Upper lobe of right lung (tissue), 1 donor: ENCODE measurements at regions not wholly inside any gene's neighbourhood (a gene's known extent, or its start where the extent isn't known, plus 50 kb on each side); places are given as distances from the start of the nearest gene placed in this dataset.

ENCODE experiments used
- ATAC-seq: fragments of 200-7000 bp; cut with Tn5 transposase; one replicate; pipeline ENCODE4 v1.9.1; 2020; ENCODE audit warnings: mild to moderate bottlenecking, moderate library complexity
- DNase-seq: peaks from one replicate; pipeline ENCODE4 v3.0.0-alpha.2; 2020
- H3K27ac ChIP-seq: fragments of 200-600 bp; one replicate; pipeline ENCODE4 v1.8.0; 2022
- H3K27me3 ChIP-seq: fragments of 200-600 bp; one replicate; pipeline ENCODE4 v1.8.0; 2022; ENCODE audit warnings: mild to moderate bottlenecking
- H3K36me3 ChIP-seq: fragments of 200-600 bp; one replicate; pipeline ENCODE4 v1.8.0; 2022
- H3K4me1 ChIP-seq: fragments of 200-600 bp; one replicate; pipeline ENCODE4 v1.8.0; 2022
- H3K4me3 ChIP-seq: fragments of 200-600 bp; one replicate; pipeline ENCODE4 v1.8.0; 2022; ENCODE audit warnings: mild to moderate bottlenecking
- H3K9me3 ChIP-seq: fragments of 200-600 bp; one replicate; pipeline ENCODE4 v1.8.0; 2022
- intact Hi-C: fragments of 100-400 bp; cut with DNase I; formaldehyde crosslinking; loops from one replicate; pipeline ENCODE4 v1.11.0; 2022
- TF ChIP-seq, protein P1 (sequence below): fragments of 200-600 bp; IDR thresholded peaks from one replicate; pipeline ENCODE4 v1.8.0; 2022; ENCODE audit warnings: antibody characterized with exemption
- donor health status: DM: no; HTN: yes; CAD: no; lungs with severe emphysema.

DNA sequence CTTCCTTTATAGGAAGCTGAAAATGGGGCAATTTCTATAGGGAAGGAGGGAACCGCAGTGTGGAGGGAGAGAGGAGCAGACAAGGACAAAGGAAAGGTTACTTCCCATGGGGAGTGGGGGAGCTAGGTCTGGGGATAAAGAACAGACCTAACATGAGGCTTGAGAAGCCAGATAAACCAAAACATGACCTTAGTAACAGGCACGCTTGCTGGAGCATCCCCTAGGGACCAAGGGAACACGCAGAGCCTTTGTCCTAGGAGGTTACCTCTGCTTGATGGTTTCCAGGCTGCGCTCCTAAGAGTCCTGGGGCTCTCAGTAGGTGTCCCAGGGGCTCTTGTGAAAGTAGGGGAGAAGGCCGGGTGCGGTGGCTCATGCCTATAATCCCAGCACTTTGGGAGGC lies 271.4 kb upstream of the NCAM1 start:
- TF ChIP-seq, protein P1, sequence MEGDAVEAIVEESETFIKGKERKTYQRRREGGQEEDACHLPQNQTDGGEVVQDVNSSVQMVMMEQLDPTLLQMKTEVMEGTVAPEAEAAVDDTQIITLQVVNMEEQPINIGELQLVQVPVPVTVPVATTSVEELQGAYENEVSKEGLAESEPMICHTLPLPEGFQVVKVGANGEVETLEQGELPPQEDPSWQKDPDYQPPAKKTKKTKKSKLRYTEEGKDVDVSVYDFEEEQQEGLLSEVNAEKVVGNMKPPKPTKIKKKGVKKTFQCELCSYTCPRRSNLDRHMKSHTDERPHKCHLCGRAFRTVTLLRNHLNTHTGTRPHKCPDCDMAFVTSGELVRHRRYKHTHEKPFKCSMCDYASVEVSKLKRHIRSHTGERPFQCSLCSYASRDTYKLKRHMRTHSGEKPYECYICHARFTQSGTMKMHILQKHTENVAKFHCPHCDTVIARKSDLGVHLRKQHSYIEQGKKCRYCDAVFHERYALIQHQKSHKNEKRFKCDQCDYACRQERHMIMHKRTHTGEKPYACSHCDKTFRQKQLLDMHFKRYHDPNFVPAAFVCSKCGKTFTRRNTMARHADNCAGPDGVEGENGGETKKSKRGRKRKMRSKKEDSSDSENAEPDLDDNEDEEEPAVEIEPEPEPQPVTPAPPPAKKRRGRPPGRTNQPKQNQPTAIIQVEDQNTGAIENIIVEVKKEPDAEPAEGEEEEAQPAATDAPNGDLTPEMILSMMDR, result no peak
- H3K9me3 ChIP-seq, result no peaks in the 10 kb centered on the region
- no peak overlapping the region for H3K27ac ChIP-seq
- H3K4me3 ChIP-seq, result no peak overlapping the region
- intact Hi-C loops, result no loop called here
- H3K4me1 ChIP-seq, result no peaks in the 10 kb centered on the region
- H3K27me3 ChIP-seq, result no peaks in the 10 kb centered on the region
- H3K36me3 ChIP-seq, result no peaks in the 10 kb centered on the region
- DNase-seq (no peak), ATAC-seq (no peak)

DNA sequence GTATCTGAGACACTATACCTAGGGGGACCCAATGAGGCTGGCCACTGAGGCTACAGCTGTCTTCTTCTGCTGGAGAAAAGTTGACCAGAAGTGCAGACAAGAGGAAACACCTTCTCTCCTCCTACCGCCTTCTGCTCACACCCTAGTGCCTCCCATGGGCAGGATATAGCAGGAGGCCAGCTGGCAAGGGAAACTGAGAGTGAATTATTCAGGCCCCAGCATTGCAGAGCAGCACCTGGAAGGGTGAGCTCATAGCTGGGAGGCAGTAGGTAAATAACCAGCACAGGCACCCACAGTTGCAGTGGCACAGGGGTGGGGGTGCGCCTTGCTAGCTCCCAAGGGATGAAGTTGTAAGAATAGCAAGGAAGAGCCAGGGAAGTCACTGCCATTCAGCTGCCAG lies 267.4 kb upstream of the NCAM1 start:
- H3K27me3 ChIP-seq, result no peaks in the 10 kb centered on the region
- no peaks in the 10 kb centered on the region for H3K36me3 ChIP-seq
- H3K4me1 ChIP-seq, result no peaks in the 10 kb centered on the region
- DNase-seq (no peak), ATAC-seq (no peak)
- TF ChIP-seq, protein P1, result no peak
- intact Hi-C loops, result no loop called here
- no peaks in the 10 kb centered on the region for H3K9me3 ChIP-seq
- no peak overlapping the region for H3K27ac ChIP-seq
- no peak overlapping the region for H3K4me3 ChIP-seq

DNA sequence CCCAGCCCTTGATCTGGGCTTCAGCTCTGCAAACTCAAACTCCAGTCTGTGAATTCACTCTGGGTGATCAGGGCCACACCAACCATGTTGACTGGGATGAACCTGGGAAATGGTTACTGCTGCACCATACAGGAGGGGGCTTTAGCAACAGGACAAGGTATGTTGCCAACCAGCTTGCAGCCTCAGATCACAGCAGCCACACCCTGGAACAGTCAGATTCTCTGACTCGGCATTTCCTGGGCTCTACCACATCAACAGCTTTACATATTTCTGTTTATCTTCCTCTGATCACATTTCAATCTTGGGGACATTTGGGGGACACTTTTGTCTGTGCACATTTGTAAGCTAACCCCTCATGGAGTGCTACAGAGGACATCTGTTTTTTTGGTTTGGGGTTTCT lies 267.0 kb upstream of the NCAM1 start:
- no peaks in the 10 kb centered on the region for H3K9me3 ChIP-seq
- no peak overlapping the region for H3K4me3 ChIP-seq
- H3K36me3 ChIP-seq, result no peaks in the 10 kb centered on the region
- no peak overlapping the region for H3K27ac ChIP-seq
- TF ChIP-seq, protein P1, result no peak
- DNase-seq, result no peak
- no peaks in the 10 kb centered on the region for H3K27me3 ChIP-seq
- intact Hi-C loops, result no loop called here
- no peak for ATAC-seq
- no peaks in the 10 kb centered on the region for H3K4me1 ChIP-seq

DNA sequence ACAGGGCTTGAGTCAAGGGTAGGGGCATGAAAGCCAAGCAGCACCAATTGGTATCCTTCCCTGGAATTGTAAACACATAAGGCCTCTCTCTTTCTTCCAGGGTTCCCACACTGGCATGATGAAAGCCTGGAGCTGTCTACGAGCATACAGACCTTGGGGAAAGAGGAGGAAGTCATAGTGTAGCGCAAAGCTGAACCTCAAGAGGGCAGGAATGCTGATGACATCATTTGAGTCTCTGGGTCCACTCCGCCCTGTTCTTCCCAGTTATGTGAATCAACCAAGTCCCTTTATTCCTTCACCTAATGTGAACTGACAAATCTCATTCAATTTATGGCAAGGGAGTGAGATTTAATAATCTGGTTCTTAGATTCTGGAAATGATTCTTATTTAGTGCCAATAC lies 266.4 kb upstream of the NCAM1 start:
- no peak overlapping the region for H3K27ac ChIP-seq
- H3K4me3 ChIP-seq, result no peak overlapping the region
- intact Hi-C loops, result no loop called here
- no peaks in the 10 kb centered on the region for H3K9me3 ChIP-seq
- no peak for ATAC-seq
- no peaks in the 10 kb centered on the region for H3K4me1 ChIP-seq
- no peaks in the 10 kb centered on the region for H3K36me3 ChIP-seq
- no peaks in the 10 kb centered on the region for H3K27me3 ChIP-seq
- DNase-seq, result no peak
- TF ChIP-seq, protein P1, result no peak

DNA sequence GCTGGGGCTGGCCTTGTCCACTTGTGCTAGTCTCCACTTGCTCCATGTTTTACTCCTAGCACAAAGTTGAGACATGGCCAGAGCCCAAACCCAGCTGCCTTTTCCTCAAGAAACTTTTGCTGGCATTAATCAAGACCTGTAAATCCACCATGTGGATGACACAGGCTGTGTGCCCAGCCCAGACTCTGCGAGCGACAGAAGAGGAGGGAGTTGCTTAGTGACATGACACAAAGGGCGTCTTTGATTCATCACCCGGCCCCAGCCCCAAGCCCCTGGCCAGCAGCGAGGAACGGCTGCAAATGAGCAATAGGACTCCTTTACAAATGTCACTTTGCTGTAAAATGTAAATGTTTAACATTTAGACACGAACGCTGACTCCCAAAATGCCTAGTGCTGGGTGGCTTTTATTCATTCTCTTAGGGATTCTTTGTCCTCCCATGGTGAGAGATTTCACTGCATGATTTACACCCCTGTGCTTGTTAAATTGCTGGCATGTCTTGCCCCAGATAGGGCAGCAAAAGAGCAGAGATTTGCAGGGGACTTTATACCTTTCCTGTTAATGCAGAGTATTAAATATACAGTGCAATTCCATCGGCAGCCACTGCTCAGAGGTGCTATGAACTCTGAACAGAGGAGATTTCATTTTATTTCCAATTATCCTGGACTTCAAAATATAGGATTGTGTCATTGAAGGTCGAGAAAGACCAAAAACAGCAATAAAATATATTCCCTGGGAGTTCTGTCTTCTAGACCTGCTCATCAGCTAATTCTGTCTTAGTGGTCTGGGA lies 263.6 kb upstream of the NCAM1 start:
- Histone ChIP-seq H3K36me3 (no peaks in the 10 kb centered on the region), H3K4me1 (no peaks in the 10 kb centered on the region), H3K27ac (no peak overlapping the region), H3K9me3 (no peaks in the 10 kb centered on the region), H3K4me3 (no peak overlapping the region), H3K27me3 (no peaks in the 10 kb centered on the region)
- no peak for DNase-seq
- TF ChIP-seq, protein P1, result no peak
- intact Hi-C loops, result no loop called here
- no peak for ATAC-seq

DNA sequence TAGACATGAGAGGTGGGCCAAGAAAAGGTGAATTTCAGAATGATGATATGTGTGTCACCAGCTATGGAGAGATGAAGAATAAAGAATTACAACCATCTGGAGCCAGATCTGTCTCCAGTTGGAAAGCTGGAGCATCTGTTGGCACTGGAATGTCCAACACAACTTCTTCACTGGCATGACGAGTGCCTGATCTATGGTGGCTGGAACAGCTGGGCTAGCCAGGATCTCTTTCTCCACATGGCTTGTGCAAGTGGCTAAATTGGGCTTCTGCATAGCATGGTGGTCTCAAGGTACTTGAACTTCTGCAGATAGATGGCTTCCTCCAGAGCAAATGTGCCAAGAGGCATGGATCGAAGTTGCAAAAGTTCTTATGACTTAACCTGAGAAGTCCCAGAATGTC lies 256.1 kb upstream of the NCAM1 start:
- ATAC-seq, result no peak
- no peak for DNase-seq
- intact Hi-C loops, result no loop called here
- Histone ChIP-seq H3K4me3 (no peak overlapping the region), H3K27ac (no peak overlapping the region), H3K4me1 (no peaks in the 10 kb centered on the region), H3K9me3 (peaks cover 3% of the 10 kb centered on the region), H3K36me3 (no peaks in the 10 kb centered on the region), H3K27me3 (peaks cover 7% of the 10 kb centered on the region)
- TF ChIP-seq, protein P1, result no peak
